Posterior vena cava (tissue), 2 donors: ENCODE measurements at regions not wholly inside any gene's neighbourhood (a gene's known extent, or its start where the extent isn't known, plus 50 kb on each side); places are given as distances from the start of the nearest gene placed in this dataset.
"Not testable (repeated sequence)": the region's sequence is repeated elsewhere in the genome, so short reads cannot be mapped to it uniquely, and the experiment has no call there.

Experiments
- DNase-seq: peaks from one replicate; pipeline ENCODE4 v3.0.0-alpha.2; 2020; ENCODE audit warnings: low spot score
- intact Hi-C, 2 donors: fragments of 100-400 bp; cut with DNase I; formaldehyde crosslinking; loops; one replicate each; pipeline versions ENCODE4 v1.14.1 to v1.14.2; 2022 to 2023
- donor health status: DM: yes; HTN: yes; CAD: no.
- donor health status: DM: yes; HTN: yes; CAD: no.

GRCh38 chr1:229005556-229005955, 265.4 kb upstream of the RAB4A start:
- intact Hi-C loops, result loop anchor here in 1 of 2 donors (10.0 kb wide), 1 partner anchor 89 kb away; no protein-coding TSS in a partner anchor
- no peak for DNase-seq

DNA sequence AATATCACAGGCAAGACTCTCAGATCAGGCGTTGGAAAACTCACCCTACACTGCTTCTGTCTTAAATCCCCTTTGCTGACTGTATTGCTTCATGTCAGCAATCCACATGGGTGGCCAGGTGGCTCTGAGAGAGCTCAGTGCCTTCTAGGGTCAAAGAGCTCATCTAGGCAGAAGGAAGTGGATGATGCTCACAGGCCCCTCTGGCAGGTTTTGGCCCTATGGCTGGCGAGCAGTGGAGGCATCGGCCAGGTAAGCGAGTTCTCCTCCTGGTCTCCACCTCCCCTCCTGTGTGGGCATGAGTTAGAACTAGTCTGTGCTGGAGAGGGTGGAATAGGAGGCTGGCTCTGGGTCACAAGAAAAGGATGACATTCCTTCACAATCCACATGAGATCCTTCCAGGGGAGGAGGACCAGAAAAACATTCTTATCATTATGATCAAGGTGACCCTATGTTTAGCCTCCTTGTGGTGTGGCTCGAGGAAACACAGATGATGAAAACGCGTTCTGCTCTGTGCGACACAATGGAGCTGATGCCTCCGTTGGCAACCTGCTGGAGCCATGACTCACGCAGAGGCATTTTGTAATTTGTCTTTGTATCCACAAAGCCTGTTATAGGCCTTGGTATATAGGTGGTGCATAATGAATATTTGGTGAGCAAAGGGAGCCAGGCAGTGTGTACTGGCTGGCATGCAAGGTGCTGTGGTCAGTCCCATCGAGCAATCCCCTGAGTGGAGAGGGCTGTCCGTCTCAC, 264.6 kb upstream of the RAB4A start:
- intact Hi-C loops, result loop anchor here in 1 of 2 donors (10.0 kb wide), 1 partner anchor 89 kb away; no protein-coding TSS in a partner anchor
- no peak for DNase-seq

DNA sequence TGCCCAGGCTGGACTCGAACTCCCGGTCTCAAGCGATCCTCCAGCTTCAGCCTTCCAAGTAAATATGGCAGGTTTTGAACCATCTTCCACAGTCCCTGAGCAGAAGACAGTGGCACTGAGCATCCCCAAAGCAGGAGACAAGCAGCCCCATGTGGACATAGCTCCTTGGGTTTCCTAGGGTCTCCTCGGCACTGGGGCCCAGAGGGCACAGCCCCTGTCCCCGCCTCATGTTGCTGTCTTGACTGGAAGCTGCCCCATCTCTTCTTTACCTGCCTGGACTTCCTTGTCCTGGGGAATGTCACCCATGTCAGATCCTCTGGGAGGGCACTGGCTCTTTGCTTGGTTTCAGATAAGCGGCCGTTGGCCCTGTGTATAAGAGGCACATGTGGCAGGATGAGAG, 263.7 kb upstream of the RAB4A start:
- intact Hi-C loops, result loop anchor here in 1 of 2 donors (10.0 kb wide), 1 partner anchor 88 kb away; no protein-coding TSS in a partner anchor
- no peak for DNase-seq

DNA sequence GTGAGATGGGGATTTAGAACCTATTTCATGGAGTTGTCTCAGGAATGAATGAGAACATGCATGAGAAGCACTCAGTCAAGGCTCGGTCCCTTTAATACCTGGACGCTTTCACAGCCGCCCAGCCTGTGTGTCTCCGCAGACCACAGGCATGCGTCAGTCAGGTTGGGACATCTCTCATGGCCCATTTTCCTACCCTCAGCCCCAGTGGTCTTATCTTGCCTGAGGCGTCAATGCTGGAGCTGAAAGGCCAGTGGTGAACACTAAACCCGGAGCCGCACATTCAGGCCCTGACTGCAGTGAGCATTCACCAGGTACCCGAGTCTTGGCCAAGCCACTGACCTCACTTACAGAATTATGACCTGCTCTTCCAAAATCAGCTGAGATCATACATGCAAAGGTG, 263.2 kb upstream of the RAB4A start:
- no peak for DNase-seq
- intact Hi-C loops, result loop anchor here in 1 of 2 donors (10.0 kb wide), 1 partner anchor 87 kb away; no protein-coding TSS in a partner anchor

DNA sequence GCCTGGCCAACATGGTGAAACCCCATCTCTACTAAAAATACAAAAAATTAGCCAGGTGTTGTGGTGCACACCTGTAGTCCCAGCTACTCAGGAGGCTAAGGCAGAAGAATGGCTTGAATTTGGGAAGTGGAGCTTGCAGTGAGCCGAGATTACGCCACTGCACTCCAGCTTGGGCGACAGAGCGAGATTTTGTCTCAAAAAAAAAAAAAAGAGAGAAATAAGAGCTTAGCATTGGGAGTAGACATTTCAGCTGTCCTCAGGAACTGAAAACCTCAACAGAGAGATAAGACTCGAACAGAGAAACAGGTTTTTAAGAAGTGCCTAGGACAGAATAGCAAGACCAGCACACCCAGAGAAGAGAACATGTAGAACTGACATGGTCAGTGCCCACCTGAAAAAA, 262.6 kb upstream of the RAB4A start:
- intact Hi-C loops, result loop anchor here in 1 of 2 donors (10.0 kb wide), 1 partner anchor 86 kb away; no protein-coding TSS in a partner anchor
- not testable (repeated sequence) for DNase-seq

- intact Hi-C loops, result no loop called here
- DNase-seq, result no peak
Measured at GRCh38 chr1:229011022-229011421, 259.9 kb upstream of the RAB4A start.

- intact Hi-C loops, result no loop called here
- no peak for DNase-seq
Measured at GRCh38 chr1:229012823-229013222, 258.1 kb upstream of the RAB4A start.

GRCh38 chr1:229013981-229014380, 256.9 kb upstream of the RAB4A start:
- no peak for DNase-seq
- intact Hi-C loops, result no loop called here

GRCh38 chr1:229015806-229016205, 255.1 kb upstream of the RAB4A start:
- no peak for DNase-seq
- intact Hi-C loops, result no loop called here

GRCh38 chr1:229017091-229017490, 253.8 kb upstream of the RAB4A start:
- DNase-seq, result no peak
- intact Hi-C loops, result no loop called here

DNA sequence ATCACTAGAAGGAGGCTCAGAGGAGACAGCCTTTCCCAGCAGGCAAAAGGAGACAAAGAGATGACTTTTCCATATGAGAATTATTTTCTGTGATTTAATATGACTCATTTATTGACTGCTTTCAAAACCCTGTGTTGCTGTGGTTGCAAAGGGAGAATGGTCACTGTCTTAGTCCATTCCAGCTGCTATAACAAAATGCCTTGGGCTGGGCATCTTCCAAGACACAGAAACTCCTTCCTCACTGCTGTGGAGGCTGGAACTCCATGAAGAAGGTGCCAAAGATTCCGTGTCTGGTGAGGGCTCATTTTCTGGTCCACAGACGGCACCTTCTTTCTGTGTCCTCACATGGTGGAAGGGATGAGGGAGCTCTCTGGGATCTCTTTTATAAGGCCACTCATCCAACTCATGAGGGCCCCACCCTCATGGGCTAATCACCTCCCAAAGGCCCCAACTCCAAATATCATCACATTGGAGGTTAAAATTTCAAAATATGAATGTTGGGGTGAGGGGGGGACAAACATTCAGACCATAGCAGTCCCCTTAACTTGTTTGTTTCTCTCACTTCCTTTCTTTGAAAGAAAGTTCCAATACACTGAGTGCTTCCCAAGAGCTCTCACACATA, 252.1 kb upstream of the RAB4A start:
- intact Hi-C loops, result no loop called here
- DNase-seq, result no peak

GRCh38 chr1:229019663-229020271, 251.1 kb upstream of the RAB4A start:
- DNase-seq, result no peak
- intact Hi-C loops, result no loop called here

GRCh38 chr1:229021034-229021433, 249.9 kb upstream of the RAB4A start:
- intact Hi-C loops, DNase-seq: not testable (repeated sequence)

GRCh38 chr1:229022595-229023333, 248.1 kb upstream of the RAB4A start:
- no peak for DNase-seq
- intact Hi-C loops, result no loop called here

DNA sequence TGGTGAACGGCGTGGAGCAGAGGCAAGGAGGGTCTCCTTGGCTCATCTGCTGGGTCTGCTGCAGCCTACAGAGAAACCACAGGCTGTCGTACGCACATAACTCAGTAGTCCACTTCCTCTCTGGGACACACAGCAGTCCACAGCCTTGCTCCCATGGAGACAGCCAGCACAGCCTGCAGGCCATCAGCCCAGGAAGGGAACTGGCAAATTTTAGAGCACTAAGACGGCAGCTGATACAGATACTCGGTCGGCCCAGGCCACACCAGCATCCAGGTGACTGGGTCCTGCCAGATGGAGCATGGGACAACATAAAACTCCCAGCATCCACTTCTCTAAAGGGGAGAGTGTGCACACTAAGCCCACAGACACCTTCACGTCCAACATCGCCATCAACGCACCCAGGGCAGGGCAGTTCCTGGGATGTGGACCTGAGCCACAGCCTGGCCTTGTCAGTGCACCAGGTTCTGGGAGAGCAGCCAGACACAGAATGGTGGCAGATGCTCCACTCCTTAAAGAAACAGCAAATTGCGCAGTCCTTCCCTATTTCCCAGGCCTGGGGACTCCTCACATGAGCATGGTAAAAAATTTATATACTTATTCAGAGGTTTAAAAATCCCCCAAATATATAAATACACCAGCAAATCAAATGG, 247.1 kb upstream of the RAB4A start:
- intact Hi-C loops, result no loop called here
- no peak for DNase-seq

DNA sequence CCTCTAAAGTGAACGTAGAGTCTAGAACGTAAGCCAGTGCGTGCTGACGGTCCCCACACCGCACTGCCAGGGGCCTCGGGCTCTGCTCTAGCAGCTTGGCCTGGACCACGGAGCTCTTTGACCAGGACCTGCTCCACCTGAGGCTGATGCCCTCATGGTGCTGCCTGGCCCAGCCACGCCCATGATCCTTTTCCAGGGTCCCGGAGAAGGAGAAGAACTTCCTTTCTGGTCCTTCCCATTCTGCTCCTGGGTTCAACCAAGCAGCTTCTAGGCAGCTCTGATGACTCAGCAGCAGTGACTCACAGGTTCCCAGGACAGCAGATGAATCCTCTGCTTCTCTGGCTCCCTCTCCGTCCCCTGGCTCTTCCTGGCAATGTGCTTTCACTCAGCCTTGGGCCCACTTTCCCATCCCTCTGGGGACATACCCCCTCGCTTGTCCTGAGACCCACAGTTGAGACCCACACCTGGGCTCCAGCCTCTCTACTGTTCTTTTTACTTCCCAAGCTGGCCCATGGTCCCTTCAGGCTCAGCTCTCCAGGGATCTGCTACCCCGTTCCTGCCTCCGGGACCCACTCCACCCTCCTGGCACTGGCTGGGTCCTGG, 246.3 kb upstream of the RAB4A start:
- intact Hi-C loops, result no loop called here
- DNase-seq, result peak; percentile 92

DNA sequence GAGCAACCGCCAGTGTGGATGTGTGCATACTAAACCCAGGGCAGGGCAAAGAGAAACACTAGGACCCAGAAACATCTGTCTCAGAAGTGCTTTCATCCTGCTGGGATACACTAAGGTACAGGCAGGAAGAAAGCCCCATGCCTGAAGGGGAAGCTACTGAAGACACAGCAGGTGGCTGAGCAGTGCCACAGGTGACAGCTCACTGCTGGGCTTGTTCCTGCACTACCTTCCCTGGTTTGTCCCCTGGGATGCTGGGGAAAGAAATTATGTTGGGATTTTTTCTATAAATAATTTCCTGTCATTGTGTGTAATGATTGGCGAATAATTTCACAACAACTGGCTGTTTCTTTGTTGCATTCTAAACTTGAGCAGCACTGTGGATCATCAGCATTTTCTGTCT, 245.3 kb upstream of the RAB4A start:
- no peak for DNase-seq
- intact Hi-C loops, result no loop called here

- intact Hi-C loops, result no loop called here
- no peak for DNase-seq
Measured at GRCh38 chr1:229027158-229027557, 243.8 kb upstream of the RAB4A start.
